K562 (cell line): ENCODE measurements at regions not wholly inside any gene's neighbourhood (a gene's known extent, or its start where the extent isn't known, plus 50 kb on each side); places are given as distances from the start of the nearest gene placed in this dataset.

ENCODE experiments used
- ATAC-seq: fragments of 200-7000 bp; cut with Tn5 transposase; 3 replicates; pipeline ENCODE4 v1.9.1; 2020; ENCODE audit warnings: moderate library complexity
- BruUV-seq: library from RNA; stranded (reverse); fragments of 400-500 nt; replicated peaks from 2 replicates; lab custom pipeline; 2021; lab: Mats Ljungman, UMichigan
- CTCF ChIA-PET: fragments of 300-600 bp; formaldehyde crosslinking; extraction: SDS; loops from one replicate; lab custom pipeline; 2021; ENCODE audit warnings: low intra/inter-chr PET ratio; lab: Yijun Ruan, JAX
- POLR2A ChIA-PET: fragments of 300-600, 350-650 bp; sonication (Branson Sonifier 250); formaldehyde crosslinking; extraction: SDS; loops from one replicate; lab custom pipeline; 2021; ENCODE audit warnings: antibody characterized with exemption, inconsistent platforms; lab: Yijun Ruan, JAX
- DNase-seq, 4 experiments: peaks; one replicate each; pipeline versions ENCODE4 v3.0.0 to v3.0.0-alpha.2; 2011 to 2018; ENCODE audit warnings: low spot score in 3 of 4, mixed read lengths in 3 of 4; ENCODE audit errors: extremely low read depth in 1 of 4
- FAIRE-seq: peaks from 2 replicates; lab custom pipeline; 2011; peaks lifted over from hg19 to GRCh38; lab: Jason Lieb, UNC
- H2AFZ ChIP-seq: 2 replicates; pipeline ENCODE4 v1.6.0; 2011; ENCODE audit warnings: low read depth, low read length, control low read depth, inconsistent platforms
- H3K27ac ChIP-seq: fragments of 200-600 bp; 3 replicates; pipeline ENCODE4 v1.8.0; 2011; ENCODE audit warnings: low read depth, mild to moderate bottlenecking, control low read depth, inconsistent platforms, low read length, moderate library complexity, mixed read lengths; ENCODE audit errors: extremely low read depth
- H3K27me3 ChIP-seq, 2 experiments: fragments of 300-600 bp in 1 of 2; 2 replicates in 1 of 2; 3 replicates in 1 of 2; pipeline versions ENCODE4 v1.6.0 to v1.8.0; 2011; ENCODE audit warnings: inconsistent platforms in 2 of 2, low read length in 2 of 2, mild to moderate bottlenecking in 1 of 2, mixed read lengths in 1 of 2, moderate library complexity in 1 of 2; ENCODE audit not compliant: control insufficient read depth in 2 of 2, insufficient read depth in 2 of 2
- H3K36me3 ChIP-seq: fragments of 300-600 bp; 3 replicates; pipeline ENCODE4 v1.8.0; 2011; ENCODE audit warnings: mild to moderate bottlenecking, low read length, inconsistent platforms; ENCODE audit not compliant: control insufficient read depth, insufficient read depth
- H3K4me1 ChIP-seq, 2 experiments: fragments of 200-600 bp in 1 of 2; replicated peaks in 1 of 2; 2 replicates in 1 of 2; 3 replicates in 1 of 2; pipeline versions ENCODE4 v1.5.1 to v1.8.0; 2011; ENCODE audit warnings: inconsistent platforms in 2 of 2, low read length in 2 of 2, mild to moderate bottlenecking in 1 of 2, mixed read lengths in 1 of 2, moderate library complexity in 1 of 2; ENCODE audit not compliant: control insufficient read depth in 2 of 2, insufficient read depth in 2 of 2
- H3K4me2 ChIP-seq: 2 replicates; pipeline ENCODE4 v1.6.1; 2011; ENCODE audit warnings: low read length, control low read depth, inconsistent platforms, mixed read lengths; ENCODE audit not compliant: insufficient read depth
- H3K4me3 ChIP-seq: fragments of 200-600 bp; sonication (generic), shearing (Covaris generic); 2 replicates; pipeline ENCODE4 v1.5.1; 2016; ENCODE audit warnings: control low read depth, inconsistent platforms
- H3K79me2 ChIP-seq: fragments of 200-600 bp; 3 replicates; pipeline ENCODE4 v1.8.0; 2011; ENCODE audit warnings: low read length, inconsistent platforms; ENCODE audit not compliant: control insufficient read depth, insufficient read depth
- H3K9ac ChIP-seq, 2 experiments: 2 replicates each; pipeline versions ENCODE4 v1.6.0 to v1.6.1; 2011; ENCODE audit warnings: low read depth in 2 of 2, low read length in 2 of 2, control low read depth in 1 of 2, inconsistent platforms in 1 of 2, mild to moderate bottlenecking in 1 of 2, mixed read lengths in 1 of 2; ENCODE audit not compliant: insufficient read depth in 1 of 2
- H3K9me1 ChIP-seq: one replicate; pipeline ENCODE4 v1.6.0; 2011; ENCODE audit warnings: inconsistent platforms, mild to moderate bottlenecking, low read length, moderate library complexity; ENCODE audit not compliant: control insufficient read depth, insufficient read depth
- H3K9me3 ChIP-seq: replicated peaks from 2 replicates; pipeline ENCODE4 v1.5.1; 2011; ENCODE audit warnings: low read depth, low read length, inconsistent platforms; ENCODE audit not compliant: control insufficient read depth, insufficient read depth
- H4K20me1 ChIP-seq: replicated peaks from 2 replicates; pipeline ENCODE4 v1.6.1; 2011; ENCODE audit warnings: low read length, inconsistent platforms, mixed read lengths; ENCODE audit not compliant: control insufficient read depth, insufficient read depth
- BACH1 ChIP-seq: fragments of 200-800 bp; sonication (Bioruptor generic); IDR thresholded peaks from 2 replicates; pipeline ENCODE4 v1.6.1; 2016; ENCODE audit warnings: missing genetic modification characterization, missing compliant biosample characterization
- ERF ChIP-seq: fragments of 450-650 bp; formaldehyde crosslinking; IDR thresholded peaks from 2 replicates; pipeline ENCODE4 v1.4.0; 2020; ENCODE audit warnings: mild to moderate bottlenecking, mixed read lengths
- NKRF ChIP-seq: fragments of 450-650 bp; IDR thresholded peaks from 2 replicates; pipeline ENCODE4 v1.6.1; 2016; ENCODE audit warnings: borderline replicate concordance
- TRIM25 ChIP-seq: fragments of 450-650 bp; IDR thresholded peaks from 2 replicates; pipeline ENCODE4 v1.7.0; 2016; ENCODE audit warnings: borderline replicate concordance
- ZBTB33 ChIP-seq: sonication (generic); formaldehyde crosslinking; IDR thresholded peaks from 2 replicates; pipeline ENCODE4 v1.8.1; 2023; ENCODE audit warnings: mild to moderate bottlenecking, missing genetic modification reagents
- ZNF592 ChIP-seq: fragments of 450-650 bp; IDR thresholded peaks from 2 replicates; pipeline ENCODE4 v1.6.1; 2017; ENCODE audit warnings: antibody characterized with exemption, mild to moderate bottlenecking
- ZNF609 ChIP-seq: sonication (generic); formaldehyde crosslinking; IDR thresholded peaks from 2 replicates; pipeline ENCODE4 v1.8.1; 2023; ENCODE audit warnings: missing genetic modification reagents, mild to moderate bottlenecking, borderline replicate concordance
- in situ Hi-C: fragments of 300-500 bp; cut with MboI; formaldehyde crosslinking; loops from 4 replicates; pipeline ENCODE4 v1.15.0; 2018; ENCODE audit warnings: inconsistent platforms, mixed read lengths
- intact Hi-C: fragments of 100-400 bp; cut with micrococcal nuclease; formaldehyde crosslinking; loops from 2 replicates; pipeline ENCODE4 v1.14.2; 2022

- Histone ChIP-seq H3K9me1 (no peaks in the 10 kb centered on the region), H3K9me3 (no peaks in the 10 kb centered on the region), H3K36me3 (no peaks in the 10 kb centered on the region), H3K27ac (no peak overlapping the region), H3K27me3 (no peaks in the 10 kb centered on the region), H3K79me2 (no peaks in the 10 kb centered on the region), H4K20me1 (no peaks in the 10 kb centered on the region), H3K4me1 (no peaks in the 10 kb centered on the region), H2AFZ (no peak overlapping the region), H3K9ac (no peak overlapping the region), H3K4me2 (no peak overlapping the region), H3K4me3 (no peak overlapping the region)
- in situ Hi-C loops (no loop called here), intact Hi-C loops (no loop called here)
- no TSS peak for BruUV-seq
- ChIA-PET CTCF (no interaction called here), POLR2A (interaction anchor here (0.6 to 1.5 kb wide), 3 partner anchors 10 to 67 kb away, joined by 3 to 5 read pairs (median 4); no protein-coding TSS in a partner anchor)
- no peak for FAIRE-seq
- no peak for DNase-seq
- ATAC-seq, result no peak
- TF ChIP-seq ERF (CRISPR knock-in tag), result no peak
- TF ChIP-seq BACH1 (tag), result no peak
- no peak for TF ChIP-seq TRIM25
- TF ChIP-seq ZNF592, result no peak
- no peak for TF ChIP-seq NKRF
- TF ChIP-seq ZNF609 (CRISPR knock-in tag), result no peak
- TF ChIP-seq ZBTB33, result no peak
Measured at GRCh38 chr1:90778486-90778885, 61.4 kb upstream of the BARHL2 start.
